HG03575 (cell line): ENCODE measurements at regions not wholly inside any gene's neighbourhood (a gene's known extent, or its start where the extent isn't known, plus 50 kb on each side); places are given as distances from the start of the nearest gene placed in this dataset.
"Not testable (repeated sequence)": the region's sequence is repeated elsewhere in the genome, so short reads cannot be mapped to it uniquely, and the experiment has no call there.

Source experiments
- ATAC-seq: cut with Tn5 transposase; IDR thresholded peaks from one replicate; pipeline ENCODE4 v1.9.1; 2021; ENCODE audit not compliant: unreplicated experiment, insufficient number of reproducible peaks, low FRiP score; ENCODE audit errors: extremely low read depth

DNA sequence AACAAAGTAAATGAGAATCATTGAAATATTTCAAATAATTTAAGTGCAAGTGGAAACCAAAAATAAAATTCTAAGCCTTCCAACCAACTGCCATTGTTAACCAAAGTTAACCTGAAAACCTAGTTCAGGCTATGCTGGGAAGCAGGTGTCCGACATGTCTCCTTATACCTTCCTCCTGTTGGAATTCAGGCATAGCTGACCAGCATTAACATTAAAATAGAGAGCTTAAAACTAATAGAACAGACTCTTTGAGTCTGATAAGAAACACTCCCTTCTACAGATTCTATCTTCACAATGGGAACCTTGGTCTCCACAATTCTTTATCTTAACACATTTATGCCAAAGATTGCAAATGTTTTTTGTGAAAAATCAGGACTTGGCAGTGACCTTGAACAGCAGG is 1004.9 kb upstream of the NRXN1 start:
- no peak for ATAC-seq

DNA sequence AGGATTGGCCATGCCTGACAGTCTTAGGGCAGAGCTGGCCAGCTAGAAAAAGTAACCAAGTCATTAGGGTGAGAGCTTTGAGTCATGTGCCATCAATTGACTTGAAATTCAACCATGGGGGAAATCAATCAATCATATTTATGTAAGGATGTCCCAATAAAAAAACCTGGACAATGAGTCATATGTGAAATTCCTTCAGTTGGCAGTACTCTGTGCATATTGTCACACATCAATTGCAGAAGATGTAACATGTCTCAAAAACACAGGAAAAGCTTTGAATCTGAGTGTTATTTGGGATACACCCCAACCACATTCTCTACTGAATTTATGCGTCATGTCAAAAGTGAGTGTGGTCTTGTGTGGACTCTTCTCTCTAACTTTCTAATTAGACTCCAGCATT is 1004.1 kb upstream of the NRXN1 start:
- ATAC-seq = no peak

- no peak for ATAC-seq
Measured at GRCh38 chr2:52035391-52035790, 1003.5 kb upstream of the NRXN1 start.

GRCh38 chr2:52034706-52035105 is 1002.8 kb upstream of the NRXN1 start:
- no peak for ATAC-seq

DNA sequence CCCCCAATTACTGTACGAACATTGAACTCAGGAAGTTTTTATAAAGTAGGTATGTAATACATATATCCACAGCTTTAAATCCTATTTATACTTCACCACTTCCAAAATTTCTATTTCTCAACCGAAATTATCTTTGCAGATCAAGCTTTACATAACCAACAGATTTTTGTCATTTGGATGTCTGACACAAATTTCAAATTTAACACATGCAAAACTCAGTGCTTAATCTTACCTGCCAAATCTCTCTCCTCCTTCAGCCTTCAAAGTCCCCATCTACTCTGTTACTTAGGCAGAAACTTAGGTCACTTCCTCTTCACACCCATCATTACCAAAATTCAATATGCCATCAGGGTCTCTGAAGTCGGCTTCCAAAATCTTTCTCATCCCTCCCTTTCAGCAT is 990.1 kb upstream of the NRXN1 start:
- no peak for ATAC-seq

DNA sequence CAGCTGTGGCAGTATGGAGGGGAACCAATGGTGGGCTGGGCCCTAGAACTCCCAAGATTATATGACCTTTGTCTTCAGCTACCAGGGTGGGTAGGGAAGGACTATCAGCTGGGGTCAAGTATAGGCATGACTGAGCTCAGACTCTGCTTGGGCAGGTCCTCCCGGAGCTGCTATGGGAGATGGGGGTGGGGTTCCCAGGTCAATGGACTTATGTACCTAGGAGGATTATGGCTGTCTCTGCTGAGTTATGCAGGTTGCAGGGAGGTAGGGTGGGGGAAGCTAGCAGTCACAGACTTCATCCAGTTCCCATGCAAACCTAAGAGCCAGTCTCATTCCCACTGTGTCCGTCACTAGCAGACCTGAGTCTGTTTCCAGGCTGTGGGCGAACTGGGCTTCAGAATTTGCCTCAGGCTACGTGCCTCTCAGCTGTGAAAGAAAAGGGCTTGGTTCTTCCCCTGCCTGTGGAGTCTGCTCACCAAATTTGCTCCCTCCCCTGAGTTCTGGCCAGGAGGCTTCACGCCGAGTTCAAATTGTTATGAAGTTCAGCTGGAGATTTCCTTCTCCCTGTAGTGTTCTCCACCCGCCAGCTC is 985.8 kb upstream of the NRXN1 start:
- no peak for ATAC-seq

DNA sequence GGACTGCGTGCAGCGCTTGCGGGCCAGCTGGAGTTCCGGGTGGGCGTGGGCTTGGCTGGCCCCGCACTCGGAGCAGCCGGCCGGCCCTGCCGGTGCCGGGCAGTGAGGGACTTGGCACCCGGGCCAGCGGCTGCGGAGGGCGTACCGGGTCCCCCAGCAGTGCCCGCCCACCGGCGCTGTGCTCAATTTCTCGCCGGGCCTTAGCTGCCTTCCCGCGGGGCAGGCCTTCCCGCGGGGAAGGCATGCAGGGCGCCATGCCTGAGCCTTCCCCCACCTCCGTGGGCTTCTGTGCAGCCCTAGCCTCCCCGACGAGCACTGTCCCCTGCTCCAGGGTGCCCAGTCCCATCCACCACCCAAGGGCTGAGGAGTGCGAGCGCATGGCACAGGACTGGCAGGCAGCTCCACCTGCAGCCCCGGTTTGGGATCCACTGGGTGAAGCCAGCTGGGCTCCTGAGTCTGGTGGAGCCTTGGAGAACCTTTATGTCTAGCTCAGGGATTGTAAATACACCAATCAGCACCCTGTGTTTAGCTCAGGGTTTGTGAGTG is 975.0 kb upstream of the NRXN1 start:
- not testable (repeated sequence) for ATAC-seq

DNA sequence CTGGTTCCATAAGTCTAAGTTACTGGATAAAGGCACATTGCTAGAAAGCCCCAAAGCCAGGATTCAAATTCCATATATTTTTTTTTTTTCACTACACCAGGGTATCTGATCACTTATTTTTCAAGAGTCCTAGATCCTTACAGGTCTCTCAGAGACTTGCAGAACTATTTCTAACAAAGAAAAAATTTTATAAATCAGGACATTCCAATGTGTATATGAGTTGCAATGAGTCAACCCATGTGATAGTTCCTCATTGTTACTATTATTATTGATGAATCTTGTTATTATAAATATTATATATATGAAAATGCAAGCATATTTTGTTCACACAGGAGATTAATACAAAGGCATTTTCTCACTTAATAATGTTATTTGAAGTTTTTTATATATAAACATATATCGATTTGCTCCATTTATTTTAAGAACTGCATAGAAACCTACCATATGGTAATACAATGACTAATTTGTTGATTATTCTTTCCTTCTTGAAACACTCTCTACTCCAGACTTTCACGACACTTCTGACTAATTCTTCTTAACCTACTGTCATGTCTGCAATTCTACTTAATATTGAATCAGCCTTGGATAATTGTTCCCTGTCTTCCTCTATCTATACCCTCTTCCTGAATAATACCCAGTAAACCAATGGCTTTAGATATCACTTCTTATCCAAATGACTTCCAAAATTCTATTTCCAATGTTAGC is 968.4 kb upstream of the NRXN1 start:
- ATAC-seq = no peak

GRCh38 chr2:51998890-51999289 is 967.0 kb upstream of the NRXN1 start:
- ATAC-seq = no peak

GRCh38 chr2:51997571-51997970 is 965.6 kb upstream of the NRXN1 start:
- ATAC-seq = no peak

- no peak for ATAC-seq
Measured at GRCh38 chr2:51995293-51995692, 963.4 kb upstream of the NRXN1 start.

- no peak for ATAC-seq
Measured at GRCh38 chr2:51994123-51994763, 962.3 kb upstream of the NRXN1 start.

GRCh38 chr2:51990684-51991083 is 958.8 kb upstream of the NRXN1 start:
- ATAC-seq = no peak

- ATAC-seq = no peak
Measured at GRCh38 chr2:51986101-51986500, 954.2 kb upstream of the NRXN1 start.

DNA sequence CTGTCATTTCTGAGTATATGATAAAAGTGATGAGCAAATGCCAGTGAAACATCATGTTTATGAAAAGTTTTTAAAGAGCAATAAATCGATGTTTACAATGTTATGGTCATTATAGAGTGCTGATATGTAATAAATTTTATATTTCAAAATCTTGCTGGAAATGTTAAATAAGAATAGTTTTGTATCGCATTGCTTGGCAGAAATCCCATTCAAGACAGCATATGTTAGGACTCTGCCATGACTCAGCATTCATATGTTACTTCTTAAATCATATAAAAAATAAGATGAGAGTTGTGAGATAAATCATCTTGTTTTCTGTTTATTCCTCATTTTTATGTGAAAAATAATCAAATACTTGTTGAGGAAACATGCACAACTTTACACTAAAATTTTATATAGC is 949.9 kb upstream of the NRXN1 start:
- no peak for ATAC-seq

- no peak for ATAC-seq
Measured at GRCh38 chr2:51976623-51977022, 944.7 kb upstream of the NRXN1 start.

GRCh38 chr2:51971136-51971535 is 939.2 kb upstream of the NRXN1 start:
- ATAC-seq = no peak

GRCh38 chr2:51969347-51969746 is 937.4 kb upstream of the NRXN1 start:
- ATAC-seq = no peak

GRCh38 chr2:51960841-51961335 is 929.0 kb upstream of the NRXN1 start:
- ATAC-seq = no peak

DNA sequence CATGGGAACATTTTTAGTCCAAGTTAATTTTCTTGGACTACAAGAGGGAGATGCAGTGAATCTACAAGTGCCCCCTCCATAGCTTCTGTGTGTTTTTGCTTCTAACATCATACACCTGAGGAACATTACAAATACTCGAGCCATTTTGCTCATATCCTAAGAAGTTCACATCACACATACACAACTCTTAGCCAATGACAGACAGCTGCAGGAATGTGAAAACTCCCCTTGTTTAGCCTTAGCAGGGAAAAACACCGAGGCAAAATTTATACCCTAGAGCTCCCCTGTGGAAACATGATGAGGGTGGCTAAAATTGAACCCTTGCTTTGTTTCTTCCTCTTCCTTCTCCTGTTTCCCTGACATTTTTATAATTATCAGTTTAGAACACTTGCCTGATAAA is 928.3 kb upstream of the NRXN1 start:
- ATAC-seq = no peak
